ENCODE measurements at regions not wholly inside any gene's neighbourhood (a gene's known extent, or its start where the extent isn't known, plus 50 kb on each side); places are given as distances from the start of the nearest gene placed in this dataset.

DNA sequence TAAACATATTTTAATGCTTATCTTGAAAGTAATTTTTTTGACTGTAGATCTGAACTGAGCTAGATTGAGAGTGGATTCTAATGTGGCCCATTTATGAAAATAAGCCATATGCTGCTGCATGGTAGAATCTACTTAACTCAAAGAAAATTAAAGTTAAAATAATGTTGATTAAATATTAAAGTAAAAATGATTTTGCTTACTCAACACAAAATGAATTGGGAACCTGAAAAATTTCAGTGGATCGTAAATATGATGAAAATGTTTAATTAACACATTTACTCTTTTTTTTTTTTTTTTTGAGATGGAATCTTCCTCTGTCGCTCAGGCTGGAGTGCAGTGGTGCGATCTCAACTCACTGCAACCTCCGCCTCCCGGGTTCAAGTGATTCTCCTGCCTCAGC lies 144.5 kb upstream of the HMGN3 start:
- H3K4me3 ChIP-seq (ENCODE audit: low read depth, low read length): no peak overlapping the region
- TF ChIP-seq, protein P1, sequence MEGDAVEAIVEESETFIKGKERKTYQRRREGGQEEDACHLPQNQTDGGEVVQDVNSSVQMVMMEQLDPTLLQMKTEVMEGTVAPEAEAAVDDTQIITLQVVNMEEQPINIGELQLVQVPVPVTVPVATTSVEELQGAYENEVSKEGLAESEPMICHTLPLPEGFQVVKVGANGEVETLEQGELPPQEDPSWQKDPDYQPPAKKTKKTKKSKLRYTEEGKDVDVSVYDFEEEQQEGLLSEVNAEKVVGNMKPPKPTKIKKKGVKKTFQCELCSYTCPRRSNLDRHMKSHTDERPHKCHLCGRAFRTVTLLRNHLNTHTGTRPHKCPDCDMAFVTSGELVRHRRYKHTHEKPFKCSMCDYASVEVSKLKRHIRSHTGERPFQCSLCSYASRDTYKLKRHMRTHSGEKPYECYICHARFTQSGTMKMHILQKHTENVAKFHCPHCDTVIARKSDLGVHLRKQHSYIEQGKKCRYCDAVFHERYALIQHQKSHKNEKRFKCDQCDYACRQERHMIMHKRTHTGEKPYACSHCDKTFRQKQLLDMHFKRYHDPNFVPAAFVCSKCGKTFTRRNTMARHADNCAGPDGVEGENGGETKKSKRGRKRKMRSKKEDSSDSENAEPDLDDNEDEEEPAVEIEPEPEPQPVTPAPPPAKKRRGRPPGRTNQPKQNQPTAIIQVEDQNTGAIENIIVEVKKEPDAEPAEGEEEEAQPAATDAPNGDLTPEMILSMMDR (IDR thresholded peaks at IDR 0.05; ENCODE audit: borderline replicate concordance, insufficient read depth, low read depth, low read length): no peak

GRCh38 chr6:79377888-79378348 lies 143.4 kb upstream of the HMGN3 start:
- TF ChIP-seq, protein P1 (IDR thresholded peaks at IDR 0.05; ENCODE audit: borderline replicate concordance, insufficient read depth, low read depth, low read length): no peak
- no peak overlapping the region for H3K4me3 ChIP-seq (ENCODE audit: low read depth, low read length)

- TF ChIP-seq, protein P1 (IDR thresholded peaks at IDR 0.05; ENCODE audit: borderline replicate concordance, insufficient read depth, low read depth, low read length): no peak
- no peak overlapping the region for H3K4me3 ChIP-seq (ENCODE audit: low read depth, low read length)
Measured at GRCh38 chr6:79377047-79377446, 142.6 kb upstream of the HMGN3 start.

GRCh38 chr6:79375635-79376337 lies 141.3 kb upstream of the HMGN3 start:
- TF ChIP-seq, protein P1 (IDR thresholded peaks at IDR 0.05; ENCODE audit: borderline replicate concordance, insufficient read depth, low read depth, low read length): no peak
- H3K4me3 ChIP-seq (ENCODE audit: low read depth, low read length): no peak overlapping the region

DNA sequence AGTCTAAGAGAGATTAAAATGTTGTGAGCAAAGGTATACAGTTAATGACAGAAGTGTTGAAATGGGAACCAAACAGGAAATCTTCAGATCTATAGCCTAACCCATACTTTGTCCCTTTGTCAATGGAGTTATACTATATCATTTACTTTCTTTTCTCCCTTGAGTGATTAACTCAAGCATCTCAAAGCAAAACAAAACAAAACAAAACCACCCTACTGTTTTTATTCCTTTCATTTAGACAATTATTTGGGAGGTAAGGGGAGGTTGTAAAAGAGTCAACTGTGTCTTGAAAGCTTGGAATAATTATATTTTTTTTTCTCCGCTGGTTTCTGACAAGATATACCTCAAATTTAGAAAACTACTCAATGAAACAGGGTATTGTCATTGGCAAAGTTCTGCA lies 139.8 kb upstream of the HMGN3 start:
- TF ChIP-seq, protein P1 (IDR thresholded peaks at IDR 0.05; ENCODE audit: borderline replicate concordance, insufficient read depth, low read depth, low read length): no peak
- no peak overlapping the region for H3K4me3 ChIP-seq (ENCODE audit: low read depth, low read length)

DNA sequence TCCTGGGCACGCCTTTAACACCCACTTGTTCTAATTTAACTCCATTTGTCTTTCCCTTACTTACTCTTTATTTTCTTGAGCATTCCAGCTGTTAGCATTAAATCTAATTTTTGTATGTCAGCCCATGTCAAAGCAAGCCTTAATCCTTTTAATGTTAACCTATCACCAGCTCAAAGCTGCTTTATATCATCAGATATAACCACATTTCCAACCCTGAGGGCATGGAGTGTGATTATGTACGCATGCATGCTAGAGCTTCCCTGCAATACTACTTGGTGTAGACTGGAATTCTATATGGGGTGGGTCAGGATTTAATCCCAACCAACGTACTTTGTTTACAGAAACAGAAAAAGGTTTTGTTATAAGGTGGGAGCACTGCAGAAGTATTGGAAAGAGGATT lies 139.4 kb upstream of the HMGN3 start:
- no peak overlapping the region for H3K4me3 ChIP-seq (ENCODE audit: low read depth, low read length)
- TF ChIP-seq, protein P1 (IDR thresholded peaks at IDR 0.05; ENCODE audit: borderline replicate concordance, insufficient read depth, low read depth, low read length): no peak

DNA sequence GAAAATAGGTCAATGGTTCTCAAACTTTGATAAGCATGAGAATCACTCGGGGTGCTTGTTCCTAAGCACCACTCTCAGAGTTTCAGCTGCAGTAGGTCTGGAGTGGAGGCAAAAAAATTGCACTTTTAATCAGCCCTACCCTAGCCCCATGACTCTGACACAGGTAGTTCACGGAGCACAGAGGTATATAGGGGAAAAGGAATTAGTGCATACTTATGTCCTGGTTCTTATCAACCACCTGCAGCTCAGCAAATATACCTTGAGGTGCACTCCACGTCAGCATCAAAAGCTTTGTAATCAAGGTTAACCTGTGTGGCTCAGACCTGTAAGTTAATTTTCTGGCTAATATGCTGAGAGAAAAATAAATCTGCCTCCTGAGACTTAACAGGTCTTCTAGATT lies 138.8 kb upstream of the HMGN3 start:
- TF ChIP-seq, protein P1 (IDR thresholded peaks at IDR 0.05; ENCODE audit: borderline replicate concordance, insufficient read depth, low read depth, low read length): no peak
- no peak overlapping the region for H3K4me3 ChIP-seq (ENCODE audit: low read depth, low read length)
